NT2/D1 (cell line): ENCODE measurements at regions not wholly inside any gene's neighbourhood (a gene's known extent, or its start where the extent isn't known, plus 50 kb on each side); places are given as distances from the start of the nearest gene placed in this dataset.
A peak's percentile ranks its signal among the peaks of the same experiment; 100 is the strongest.
"Not testable (repeated sequence)": the region's sequence is repeated elsewhere in the genome, so short reads cannot be mapped to it uniquely, and the experiment has no call there.

ENCODE experiments used
- DNase-seq: peaks from one replicate; pipeline ENCODE4 v3.0.0-alpha.2; 2011; ENCODE audit warnings: low read depth, low spot score
- H3K27me3 ChIP-seq: 2 replicates; pipeline ENCODE4 v1.6.0; 2011; ENCODE audit warnings: mild to moderate bottlenecking; ENCODE audit not compliant: insufficient read length, insufficient read depth
- H3K36me3 ChIP-seq: 2 replicates; pipeline ENCODE4 v1.6.1; 2011; ENCODE audit warnings: mild to moderate bottlenecking, low read length, mixed read lengths; ENCODE audit not compliant: insufficient read depth, insufficient read length
- H3K4me1 ChIP-seq: 2 replicates; pipeline ENCODE4 v1.5.1; 2011; ENCODE audit not compliant: insufficient read depth, insufficient read length
- H3K4me3 ChIP-seq: 2 replicates; pipeline ENCODE4 v1.5.1; 2011; ENCODE audit warnings: low read depth; ENCODE audit not compliant: insufficient read length
- H3K9ac ChIP-seq: 2 replicates; pipeline ENCODE4 v1.6.0; 2011; ENCODE audit warnings: low read depth; ENCODE audit not compliant: insufficient read length
- H3K9me3 ChIP-seq: 2 replicates; pipeline ENCODE4 v1.5.1; 2011; ENCODE audit warnings: mild to moderate bottlenecking, low read length; ENCODE audit not compliant: insufficient read depth
- YY1 ChIP-seq: IDR thresholded peaks from 2 replicates; pipeline ENCODE4 v1.6.1; 2011; ENCODE audit not compliant: insufficient read length, insufficient read depth
- ZNF274 ChIP-seq: IDR thresholded peaks from 2 replicates; pipeline ENCODE4 v1.6.1; 2011; ENCODE audit warnings: mild to moderate bottlenecking, low read depth, low read length

- Histone ChIP-seq H3K4me3 (no peak overlapping the region), H3K4me1 (no peaks in the 10 kb centered on the region), H3K36me3 (no peaks in the 10 kb centered on the region), H3K9ac (no peak overlapping the region), H3K9me3 (no peaks in the 10 kb centered on the region; the same call in 1 of the 2 replicates), H3K27me3 (no peaks in the 10 kb centered on the region)
- DNase-seq, result no peak
- TF ChIP-seq ZNF274, result no peak
- TF ChIP-seq YY1, result no peak
Measured at GRCh38 chr9:65400886-65401285, 115.9 kb upstream of the FOXD4L5 start.

GRCh38 chr9:65397763-65398719 lies 113.0 kb upstream of the FOXD4L5 start:
- not testable (repeated sequence) for H3K9me3 ChIP-seq, DNase-seq, H3K36me3 ChIP-seq, H3K4me3 ChIP-seq, H3K9ac ChIP-seq, H3K27me3 ChIP-seq, H3K4me1 ChIP-seq

- H3K9ac ChIP-seq, result not testable (repeated sequence)
Measured at GRCh38 chr9:65397226-65397625, 112.2 kb upstream of the FOXD4L5 start.

GRCh38 chr9:65396601-65397000 lies 111.6 kb upstream of the FOXD4L5 start:
- H3K9me3 ChIP-seq, H3K4me3 ChIP-seq, H3K4me1 ChIP-seq, H3K9ac ChIP-seq, H3K36me3 ChIP-seq, DNase-seq, H3K27me3 ChIP-seq: not testable (repeated sequence)

More at GRCh38 chr9:65397226-65397625, 112.2 kb upstream of the FOXD4L5 start:
- H3K4me1 ChIP-seq, H3K27me3 ChIP-seq, H3K4me3 ChIP-seq, H3K9me3 ChIP-seq, H3K36me3 ChIP-seq, DNase-seq: not testable (repeated sequence)

DNA sequence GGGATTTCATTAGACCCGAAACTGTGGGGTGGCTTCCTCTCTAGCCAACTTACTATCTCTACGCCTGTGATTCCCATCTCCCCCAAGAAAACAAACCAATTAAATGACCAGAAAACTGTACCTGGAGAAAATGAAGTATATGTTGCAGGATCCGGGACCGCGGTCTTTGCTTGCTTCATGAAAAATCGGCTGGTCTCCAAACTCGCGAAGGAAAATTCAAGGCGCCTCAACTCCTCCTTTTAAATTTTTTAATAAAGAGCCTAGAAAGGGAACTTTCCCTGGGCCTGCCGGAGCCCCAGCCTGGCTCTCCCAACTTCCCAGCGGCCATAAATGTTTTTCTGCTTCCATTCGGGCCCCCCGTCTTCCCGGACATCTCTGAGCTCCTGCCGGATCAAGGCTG lies 110.8 kb upstream of the FOXD4L5 start:
- H3K27me3 ChIP-seq, H3K4me1 ChIP-seq, DNase-seq, H3K9me3 ChIP-seq, H3K9ac ChIP-seq, H3K4me3 ChIP-seq, H3K36me3 ChIP-seq: not testable (repeated sequence)

- not testable (repeated sequence) for H3K9ac ChIP-seq, DNase-seq, H3K9me3 ChIP-seq, H3K27me3 ChIP-seq, H3K4me3 ChIP-seq, H3K36me3 ChIP-seq, H3K4me1 ChIP-seq
Measured at GRCh38 chr9:65395121-65395520, 110.1 kb upstream of the FOXD4L5 start.

DNA sequence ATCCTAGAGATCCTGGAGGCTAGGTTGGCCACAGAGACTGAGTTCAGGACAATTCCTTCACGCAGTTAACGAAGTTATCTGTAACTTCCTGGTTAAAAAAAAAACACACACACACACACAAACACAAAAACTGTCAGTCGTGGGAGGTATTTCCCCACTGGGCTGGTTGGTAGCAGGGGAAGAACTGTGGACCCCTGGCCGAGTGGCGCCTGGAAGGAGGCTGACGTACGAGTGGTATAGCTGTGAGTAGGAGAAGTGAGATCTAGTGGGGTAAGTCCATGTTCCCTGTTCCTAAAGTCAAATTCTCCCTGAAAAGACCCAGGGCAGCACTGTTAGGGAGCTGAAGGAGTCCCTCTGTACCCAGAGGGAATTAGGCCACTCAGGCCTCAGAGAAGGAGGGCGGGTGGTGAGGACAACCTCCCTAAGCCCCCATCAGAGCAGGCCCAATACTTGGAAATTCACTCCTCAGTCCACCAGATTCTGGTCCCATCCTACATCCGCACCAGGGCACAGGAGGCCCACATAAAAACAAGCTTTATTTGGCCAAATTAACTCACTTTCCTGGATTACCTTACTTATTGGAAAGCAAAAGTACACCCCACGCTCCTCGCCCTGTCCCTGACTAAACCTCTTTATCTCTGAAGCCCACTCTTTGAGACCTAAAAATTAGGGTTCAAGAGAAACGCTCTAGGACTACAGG lies 108.3 kb upstream of the FOXD4L5 start:
- H3K9me3 ChIP-seq, DNase-seq, H3K9ac ChIP-seq, H3K4me1 ChIP-seq, H3K36me3 ChIP-seq, H3K27me3 ChIP-seq, H3K4me3 ChIP-seq: not testable (repeated sequence)

DNA sequence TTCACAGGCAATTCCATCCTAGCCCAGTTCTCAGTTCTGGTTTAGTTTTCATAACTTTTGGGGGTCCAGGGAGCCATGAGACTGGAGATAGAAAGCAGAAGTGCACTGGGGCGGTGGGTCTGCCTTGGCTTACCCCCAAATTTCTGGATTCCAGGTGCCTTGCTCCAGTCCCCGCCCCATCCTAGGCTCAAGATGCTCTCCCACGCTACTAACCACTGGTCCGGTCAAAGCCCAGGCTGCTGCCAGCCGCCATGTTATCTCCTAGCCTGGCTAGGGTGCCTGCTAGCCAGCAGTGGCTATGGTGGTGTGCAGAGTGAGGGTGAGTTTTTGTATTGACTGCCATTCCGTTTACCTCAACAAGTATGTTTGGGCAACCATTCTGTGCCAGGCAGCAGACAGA lies 107.6 kb upstream of the FOXD4L5 start:
- H3K4me3 ChIP-seq, result not testable (repeated sequence)

GRCh38 chr9:65389710-65390109 lies 104.7 kb upstream of the FOXD4L5 start:
- not testable (repeated sequence) for H3K27me3 ChIP-seq, H3K9me3 ChIP-seq, H3K9ac ChIP-seq, DNase-seq, H3K36me3 ChIP-seq, H3K4me1 ChIP-seq, H3K4me3 ChIP-seq

More for the DNA sequence above, 107.6 kb upstream of the FOXD4L5 start:
- not testable (repeated sequence) for H3K27me3 ChIP-seq, DNase-seq, H3K9ac ChIP-seq, H3K36me3 ChIP-seq, H3K4me1 ChIP-seq, H3K9me3 ChIP-seq

DNA sequence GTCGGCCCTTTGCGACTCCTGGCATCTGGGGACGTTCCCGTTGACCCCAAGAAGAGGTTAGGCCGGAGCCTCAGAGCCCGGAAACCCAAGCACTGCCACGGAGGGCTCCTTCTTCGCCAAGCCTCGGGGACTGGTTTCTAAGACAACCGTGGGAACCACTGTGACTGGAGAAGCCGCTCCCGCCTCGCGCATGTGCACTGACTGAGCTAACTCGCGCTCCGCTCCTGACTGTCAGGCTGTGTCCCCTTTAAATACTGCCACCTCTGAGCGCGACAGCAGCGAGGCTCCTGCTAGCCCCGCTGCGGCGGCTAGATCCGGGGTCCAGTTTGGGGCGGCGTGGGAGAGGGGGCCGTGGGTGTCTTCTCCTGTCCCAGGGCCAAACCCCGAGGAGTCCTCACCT lies 104.2 kb upstream of the FOXD4L5 start:
- not testable (repeated sequence) for H3K9me3 ChIP-seq, DNase-seq, H3K9ac ChIP-seq

GRCh38 chr9:65386699-65387098 lies 101.7 kb upstream of the FOXD4L5 start:
- H3K27me3 ChIP-seq, H3K4me1 ChIP-seq, H3K9ac ChIP-seq, H3K4me3 ChIP-seq, H3K9me3 ChIP-seq, H3K36me3 ChIP-seq: not testable (repeated sequence)
- peak; percentile 30 for DNase-seq

More for the DNA sequence above, 104.2 kb upstream of the FOXD4L5 start:
- H3K36me3 ChIP-seq, H3K27me3 ChIP-seq, H3K4me1 ChIP-seq, H3K4me3 ChIP-seq: not testable (repeated sequence)
